ENCODE measurements at regions not wholly inside any gene's neighbourhood (a gene's known extent, or its start where the extent isn't known, plus 50 kb on each side); places are given as distances from the start of the nearest gene placed in this dataset.
"Not testable (repeated sequence)": the region's sequence is repeated elsewhere in the genome, so short reads cannot be mapped to it uniquely, and the experiment has no call there.

DNA sequence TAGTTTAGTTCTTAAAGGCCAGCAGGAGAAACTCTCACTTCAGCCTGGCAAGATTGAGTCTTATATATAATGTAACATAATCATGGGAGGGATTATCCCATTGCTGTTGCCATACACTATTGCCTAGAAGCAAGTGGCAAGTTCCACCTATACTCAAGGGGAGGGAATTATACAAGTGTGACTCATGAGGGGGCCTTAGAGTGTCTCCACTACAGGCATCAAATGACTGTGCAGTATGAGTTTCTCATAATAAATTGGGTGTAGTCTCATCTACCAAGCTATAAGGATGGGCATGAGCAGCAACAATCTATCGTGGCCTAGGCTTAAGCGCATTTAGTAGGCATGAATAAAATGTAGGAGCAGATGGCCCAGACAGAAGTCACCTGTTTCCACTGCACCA lies 89.1 kb upstream of the C1GALT1C1 start:
- no peak for DNase-seq (ENCODE audit: low read depth, low spot score)

DNA sequence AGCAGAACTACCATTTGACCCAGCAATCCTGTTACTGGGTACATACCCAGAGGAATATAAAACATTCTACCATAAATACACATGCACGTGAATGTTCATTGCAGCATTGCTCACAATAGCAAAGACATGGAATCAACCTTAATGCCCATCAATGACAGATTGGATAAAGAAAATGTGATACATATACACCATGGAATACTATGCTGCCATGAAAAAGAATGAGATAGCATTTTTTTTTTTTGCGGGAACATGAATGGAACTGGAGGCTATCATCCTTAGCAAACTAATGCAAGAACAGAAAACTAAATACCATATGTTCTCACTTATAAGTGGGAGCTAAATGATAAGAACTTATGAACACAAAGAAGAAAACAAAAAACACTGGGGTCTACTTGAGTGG lies 72.5 kb upstream of the C1GALT1C1 start:
- DNase-seq (ENCODE audit: low read depth, low spot score), result not testable (repeated sequence)

DNA sequence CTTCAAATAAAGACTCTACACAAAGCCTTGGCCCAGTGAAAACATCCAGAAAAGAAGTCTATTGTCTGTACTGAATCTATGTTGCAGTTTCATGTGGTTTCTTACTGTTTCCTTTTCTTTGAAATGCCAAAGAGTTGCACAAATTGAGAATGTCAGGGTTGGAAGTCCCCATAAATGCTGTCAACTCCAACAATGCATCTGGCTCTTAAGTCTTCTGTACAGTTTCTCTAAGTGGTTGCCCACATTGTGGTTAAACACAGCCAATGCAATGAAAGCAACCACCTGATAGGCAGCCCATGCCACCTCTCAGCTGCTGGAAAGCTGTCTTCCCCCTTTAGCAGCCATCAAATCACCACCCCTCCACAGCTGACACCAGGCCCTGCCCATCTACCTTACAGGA lies 67.2 kb upstream of the C1GALT1C1 start:
- no peak for DNase-seq (ENCODE audit: low read depth, low spot score)

DNA sequence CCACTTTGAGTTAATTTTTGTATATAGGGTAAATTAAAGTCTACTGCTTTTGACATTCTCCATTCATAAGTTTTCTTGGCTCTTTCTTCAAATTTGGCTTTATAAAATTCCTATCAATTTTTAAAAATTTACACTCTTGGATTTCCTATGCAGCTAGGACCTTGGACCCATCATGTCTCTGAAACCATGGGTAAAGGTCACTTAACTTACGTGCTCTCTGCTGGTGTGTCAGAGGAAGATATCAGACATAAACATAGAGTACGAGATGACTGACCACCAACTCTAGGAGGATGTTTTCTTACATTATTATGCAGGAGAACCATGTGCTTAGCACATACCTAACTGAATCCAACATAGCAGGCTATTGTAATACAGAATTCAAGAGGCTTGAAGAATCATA lies 62.5 kb upstream of the C1GALT1C1 start:
- DNase-seq (ENCODE audit: low read depth, low spot score), result no peak

DNA sequence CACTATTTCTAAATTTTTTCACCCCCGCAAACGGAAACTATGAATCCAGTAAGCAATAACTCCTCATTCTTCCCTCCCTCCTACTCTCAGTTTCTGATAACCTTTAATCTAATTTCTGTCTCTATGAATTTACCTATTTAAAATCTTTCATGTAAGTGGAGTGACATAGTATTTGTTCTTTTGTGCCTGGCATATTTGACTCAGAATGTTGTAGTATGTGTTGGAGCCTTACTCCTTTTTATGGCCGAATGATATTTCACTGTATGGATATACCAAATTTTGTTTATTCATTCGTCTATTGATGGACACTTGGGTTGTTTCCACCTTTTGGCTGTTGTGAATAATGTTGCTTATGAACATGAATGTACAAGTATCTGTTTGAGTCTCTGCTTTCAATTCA lies 61.1 kb upstream of the C1GALT1C1 start:
- DNase-seq (ENCODE audit: low read depth, low spot score), result no peak

DNA sequence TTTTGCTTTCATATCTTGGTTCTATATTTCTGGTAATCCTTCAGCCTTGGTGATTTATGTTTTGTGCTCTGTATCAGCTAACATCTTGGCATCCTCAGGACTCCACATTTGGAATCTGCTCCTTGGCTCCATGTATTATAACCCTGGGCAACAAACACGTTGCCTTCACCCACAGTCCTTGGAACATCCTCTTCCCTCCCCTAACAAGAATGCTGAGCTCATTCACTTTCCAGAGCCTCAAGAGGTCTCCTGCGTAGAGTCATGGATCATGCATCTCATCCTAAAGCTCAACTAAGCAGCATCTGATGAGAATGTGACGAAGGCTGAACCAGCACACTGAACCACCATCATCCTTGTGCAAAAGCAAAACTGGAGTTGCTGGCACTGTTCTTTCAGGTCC lies 60.5 kb upstream of the C1GALT1C1 start:
- no peak for DNase-seq (ENCODE audit: low read depth, low spot score)

DNA sequence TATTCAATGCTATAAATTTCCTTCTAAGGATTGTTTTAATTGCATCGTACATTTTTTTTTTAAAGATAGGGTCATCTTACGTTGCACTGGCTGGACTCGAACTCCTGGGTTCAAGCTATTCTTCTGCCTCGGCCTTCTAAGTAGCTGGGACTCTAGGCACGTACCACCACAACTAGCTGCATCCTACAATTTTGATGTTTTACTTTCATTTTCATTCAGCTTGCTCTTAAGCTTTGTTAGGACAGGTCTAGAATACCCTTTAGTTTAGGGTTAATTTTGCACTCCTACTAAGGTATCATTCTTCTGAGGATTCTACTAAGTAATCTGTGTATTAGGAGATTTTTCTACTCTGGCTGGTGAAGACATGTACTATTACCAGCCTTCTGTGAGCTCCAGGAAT lies 50.2 kb upstream of the C1GALT1C1 start:
- no peak for DNase-seq (ENCODE audit: low read depth, low spot score)
